HEK293T (cell line): ENCODE measurements at regions not wholly inside any gene's neighbourhood (a gene's known extent, or its start where the extent isn't known, plus 50 kb on each side); places are given as distances from the start of the nearest gene placed in this dataset.

Experiments used
- CTCF ChIA-PET: fragments of 350-600 bp; formaldehyde crosslinking; extraction: SDS; loops from one replicate; lab custom pipeline; 2021; ENCODE audit warnings: antibody characterized with exemption, inconsistent platforms; lab: Yijun Ruan, JAX
- POLR2A ChIA-PET: fragments of 350-600 bp; formaldehyde crosslinking; extraction: SDS; loops from one replicate; lab custom pipeline; 2020; ENCODE audit warnings: antibody characterized with exemption, inconsistent platforms; lab: Yijun Ruan, JAX
- DNase-seq: peaks from one replicate; pipeline ENCODE4 v3.0.0; 2012; ENCODE audit warnings: mixed read lengths; ENCODE audit errors: extremely low spot score
- ARNT ChIP-seq: fragments of 450-650 bp; IDR thresholded peaks from 2 replicates; pipeline ENCODE4 v1.6.1; 2017; ENCODE audit warnings: mild to moderate bottlenecking
- BHLHE40 ChIP-seq: fragments of 450-650 bp; IDR thresholded peaks from 2 replicates; pipeline ENCODE4 v1.6.1; 2016; ENCODE audit warnings: mild to moderate bottlenecking, moderate library complexity, borderline replicate concordance
- CTBP1 ChIP-seq: fragments of 450-650 bp; IDR thresholded peaks from 2 replicates; pipeline ENCODE4 v1.6.1; 2016; ENCODE audit warnings: borderline replicate concordance
- ELF4 ChIP-seq: fragments of 450-650 bp; IDR thresholded peaks from 2 replicates; pipeline ENCODE4 v1.6.1; 2017; ENCODE audit warnings: antibody characterized with exemption
- FOXA1 ChIP-seq: fragments of 450-650 bp; IDR thresholded peaks from 2 replicates; pipeline ENCODE4 v1.6.1; 2016; ENCODE audit warnings: mild to moderate bottlenecking
- FOXK2 ChIP-seq: fragments of 450-650 bp; IDR thresholded peaks from 2 replicates; pipeline ENCODE4 v1.6.1; 2016; ENCODE audit warnings: mild to moderate bottlenecking
- FOXM1 ChIP-seq: fragments of 450-650 bp; IDR thresholded peaks from 2 replicates; pipeline ENCODE4 v1.6.1; 2017; ENCODE audit warnings: mild to moderate bottlenecking, borderline replicate concordance
- HDGF ChIP-seq: fragments of 450-650 bp; IDR thresholded peaks from 2 replicates; pipeline ENCODE4 v1.6.1; 2017; ENCODE audit warnings: antibody characterized with exemption, borderline replicate concordance
- L3MBTL2 ChIP-seq: fragments of 450-650 bp; conservative IDR thresholded peaks from 2 replicates; pipeline ENCODE4 v1.6.1; 2016; ENCODE audit warnings: mild to moderate bottlenecking
- LEF1 ChIP-seq: fragments of 450-650 bp; IDR thresholded peaks from 2 replicates; pipeline ENCODE4 v1.6.1; 2017; ENCODE audit warnings: mild to moderate bottlenecking, borderline replicate concordance
- NFRKB ChIP-seq: fragments of 450-650 bp; IDR thresholded peaks from 2 replicates; pipeline ENCODE4 v1.6.1; 2016; ENCODE audit warnings: mild to moderate bottlenecking, moderate library complexity
- PKNOX1 ChIP-seq: fragments of 450-650 bp; IDR thresholded peaks from 2 replicates; pipeline ENCODE4 v1.6.1; 2016
- SP1 ChIP-seq: fragments of 450-650 bp; IDR thresholded peaks from 2 replicates; pipeline ENCODE4 v1.6.1; 2017
- SUZ12 ChIP-seq: fragments of 450-650 bp; IDR thresholded peaks from 2 replicates; pipeline ENCODE4 v1.6.1; 2016; ENCODE audit warnings: mild to moderate bottlenecking
- TARDBP ChIP-seq: fragments of 450-650 bp; IDR thresholded peaks from 2 replicates; pipeline ENCODE4 v1.6.1; 2016
- ZNF384 ChIP-seq: fragments of 450-650 bp; IDR thresholded peaks from 2 replicates; pipeline ENCODE4 v1.6.1; 2016

- POLR2A ChIA-PET = no interaction called here
- no peak for TF ChIP-seq BHLHE40
- no peak for TF ChIP-seq FOXK2
- TF ChIP-seq FOXA1 = no peak
- TF ChIP-seq FOXM1 = no peak
- no peak for DNase-seq
- CTCF ChIA-PET = no interaction called here
These were observed 239.1 kb upstream of the MYO3A start for GRCh38 chr10:25694971-25695370.

DNA sequence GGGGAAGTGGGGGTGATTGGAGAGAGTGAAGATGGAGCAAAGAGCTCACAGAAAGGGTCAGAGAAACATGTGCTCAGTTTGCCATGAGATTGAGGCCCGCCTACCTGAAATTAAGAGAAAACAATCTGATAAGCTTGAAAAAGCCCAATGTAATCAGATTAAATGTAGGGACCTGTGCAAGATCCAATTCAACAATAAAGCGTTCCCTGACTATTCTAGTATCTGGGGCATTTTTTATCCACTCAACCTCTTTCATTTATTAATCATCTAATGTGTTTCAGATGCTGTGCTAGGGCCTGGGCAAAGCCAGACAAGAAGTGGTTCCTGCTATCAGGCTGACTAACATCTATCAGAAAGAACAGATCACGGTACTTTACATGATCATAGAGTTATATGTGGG, 238.4 kb upstream of the MYO3A start:
- TF ChIP-seq ZNF384 (no peak), FOXM1 (no peak), ARNT (no peak), ELF4 (no peak), L3MBTL2 (no peak), SP1 (no peak), PKNOX1 (no peak), BHLHE40 (no peak), SUZ12 (no peak), LEF1 (no peak), NFRKB (no peak), TARDBP (no peak)
- no peak for DNase-seq
- ChIA-PET CTCF (no interaction called here), POLR2A (no interaction called here)

DNA sequence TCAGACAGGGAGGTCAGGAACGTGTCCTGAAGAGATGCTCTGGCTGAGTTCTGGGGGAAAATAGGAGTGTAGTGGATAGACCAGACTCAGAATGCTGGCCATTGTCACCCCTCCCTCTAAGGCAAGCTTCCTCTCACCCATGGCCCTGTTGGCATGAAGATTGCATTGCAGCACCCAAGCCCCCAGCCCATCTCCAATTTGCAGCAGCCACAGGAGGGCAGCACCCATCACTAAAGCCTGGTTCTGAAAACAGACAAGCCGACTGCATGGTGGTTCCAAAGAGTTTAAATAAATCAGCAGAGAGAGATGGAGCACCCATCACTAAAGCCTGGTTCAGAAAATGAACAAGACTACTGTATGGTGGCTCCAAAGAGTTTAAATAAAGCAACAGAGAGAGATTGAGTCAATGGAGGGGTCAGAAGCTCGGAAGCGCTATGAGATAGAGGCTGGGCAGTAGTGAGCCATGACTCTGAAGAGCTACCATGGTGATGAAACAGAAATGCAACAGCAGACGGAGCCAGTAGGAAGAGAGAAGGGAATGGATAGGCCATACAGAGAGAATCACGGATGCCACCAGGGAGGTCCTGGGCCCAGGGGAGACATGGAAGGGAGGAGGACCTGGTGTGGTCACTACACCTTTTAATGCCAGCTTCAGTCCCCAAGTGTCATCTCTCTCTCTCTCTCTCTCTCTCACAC, 237.9 kb upstream of the MYO3A start:
- no peak for DNase-seq
- TF ChIP-seq NFRKB = no peak
- no peak for TF ChIP-seq CTBP1
- TF ChIP-seq SP1 = no peak
- TF ChIP-seq BHLHE40 = no peak
- TF ChIP-seq HDGF = no peak
- TF ChIP-seq ZNF384 = no peak
- no peak for TF ChIP-seq ARNT
- no peak for TF ChIP-seq L3MBTL2
- no peak for TF ChIP-seq FOXA1
- ChIA-PET CTCF (no interaction called here), POLR2A (no interaction called here)

DNA sequence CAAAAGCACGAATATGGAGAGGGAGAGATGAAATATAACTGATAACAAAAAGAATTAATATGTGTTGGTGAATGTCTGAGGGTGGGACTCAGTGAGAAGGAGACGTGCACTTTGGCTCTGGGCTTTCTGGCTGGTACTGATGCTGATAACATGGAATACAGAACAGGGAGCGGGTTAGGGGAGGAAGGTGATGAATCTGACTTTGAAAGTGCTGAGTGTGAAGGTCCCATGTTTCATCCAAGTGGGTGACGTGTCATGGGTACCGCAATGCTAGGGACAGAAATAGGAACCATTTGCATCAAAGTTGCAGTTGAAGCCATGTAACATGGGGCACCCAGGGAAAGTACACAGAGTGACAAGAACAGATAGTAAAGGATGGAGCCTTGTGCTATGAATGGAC, 236.6 kb upstream of the MYO3A start:
- TF ChIP-seq TARDBP (no peak), FOXM1 (no peak), HDGF (no peak), FOXA1 (no peak), BHLHE40 (no peak), ZNF384 (no peak), ELF4 (no peak), ARNT (no peak), SP1 (no peak), FOXK2 (no peak), SUZ12 (no peak), L3MBTL2 (no peak), PKNOX1 (no peak), NFRKB (no peak), CTBP1 (no peak), LEF1 (no peak)
- DNase-seq = no peak
- POLR2A ChIA-PET = no interaction called here
- CTCF ChIA-PET = no interaction called here

GRCh38 chr10:25698638-25699037, 235.4 kb upstream of the MYO3A start:
- TF ChIP-seq BHLHE40 = no peak
- no peak for TF ChIP-seq L3MBTL2
- no peak for TF ChIP-seq SP1
- TF ChIP-seq HDGF = no peak
- TF ChIP-seq SUZ12 = no peak
- no peak for TF ChIP-seq FOXK2
- TF ChIP-seq NFRKB = no peak
- no peak for TF ChIP-seq CTBP1
- TF ChIP-seq ARNT = no peak
- TF ChIP-seq TARDBP = no peak
- no peak for TF ChIP-seq FOXA1
- no peak for TF ChIP-seq PKNOX1
- no peak for TF ChIP-seq ELF4
- TF ChIP-seq ZNF384 = no peak
- no peak for TF ChIP-seq LEF1
- TF ChIP-seq FOXM1 = no peak
- no peak for DNase-seq
- POLR2A ChIA-PET = no interaction called here
- CTCF ChIA-PET = no interaction called here

- TF ChIP-seq HDGF (no peak), NFRKB (no peak), LEF1 (no peak), ZNF384 (no peak), BHLHE40 (no peak), ARNT (no peak), SP1 (no peak), L3MBTL2 (no peak), TARDBP (no peak), FOXM1 (no peak), PKNOX1 (no peak), FOXK2 (no peak), FOXA1 (no peak), ELF4 (no peak)
- CTCF ChIA-PET = interaction anchor here (0.7 to 1.0 kb wide), 2 partner anchors 9 to 155 kb away, joined by 4 to 6 read pairs; no protein-coding TSS in a partner anchor
- POLR2A ChIA-PET = no interaction called here
- DNase-seq = no peak
These were observed 234.4 kb upstream of the MYO3A start for GRCh38 chr10:25699631-25700030.
